HepG2 (cell line): ENCODE measurements at regions not wholly inside any gene's neighbourhood (a gene's known extent, or its start where the extent isn't known, plus 50 kb on each side); places are given as distances from the start of the nearest gene placed in this dataset.

ENCODE experiments used
- ATAC-seq: fragments of 200-7000 bp; cut with Tn5 transposase; 3 replicates; pipeline ENCODE4 v1.9.1; 2020; ENCODE audit warnings: mild to moderate bottlenecking, moderate library complexity
- BruUV-seq: library from RNA; stranded (reverse); fragments of 400-500 nt; replicated peaks from 2 replicates; lab custom pipeline; 2021; lab: Mats Ljungman, UMichigan
- CTCF ChIA-PET: fragments of 300-600 bp; formaldehyde crosslinking; extraction: SDS; loops from one replicate; lab custom pipeline; 2021; ENCODE audit warnings: low total read pairs, inconsistent platforms, low intra/inter-chr PET ratio; lab: Yijun Ruan, JAX
- POLR2A ChIA-PET: fragments of 350-600 bp; sonication (Branson Sonifier 250); formaldehyde crosslinking; loops from one replicate; lab custom pipeline; 2020; ENCODE audit warnings: antibody characterized with exemption, inconsistent platforms; lab: Yijun Ruan, JAX
- DNase-seq: peaks from one replicate; pipeline ENCODE4 v3.0.0-alpha.2; 2015; ENCODE audit warnings: low spot score
- FAIRE-seq: peaks from 3 replicates; lab custom pipeline; 2011; peaks lifted over from hg19 to GRCh38; lab: Jason Lieb, UNC
- H2AFZ ChIP-seq: one replicate; pipeline ENCODE4 v1.6.1; 2011; ENCODE audit warnings: low read length, inconsistent platforms
- H3K27ac ChIP-seq: fragments of 300-600 bp; 3 replicates; pipeline ENCODE4 v1.8.0; 2011; ENCODE audit warnings: mixed run types, mild to moderate bottlenecking, mixed read lengths, low read length, inconsistent platforms; ENCODE audit not compliant: insufficient read depth; ENCODE audit errors: extremely low read length
- H3K27me3 ChIP-seq, 2 experiments: fragments of 200-600 bp in 1 of 2; 2 replicates in 1 of 2; 3 replicates in 1 of 2; pipeline versions ENCODE4 v1.6.0 to v1.8.0; 2011; ENCODE audit warnings: low read length in 2 of 2, mild to moderate bottlenecking in 2 of 2, moderate library complexity in 2 of 2, inconsistent platforms in 1 of 2; ENCODE audit not compliant: insufficient read depth in 2 of 2, control insufficient read depth in 1 of 2
- H3K36me3 ChIP-seq, 2 experiments: fragments of 200-600 bp in 1 of 2; replicated peaks in 1 of 2; 2 replicates in 1 of 2; 3 replicates in 1 of 2; pipeline versions ENCODE4 v1.5.1 to v1.8.0; 2011; ENCODE audit warnings: low read length in 2 of 2, inconsistent platforms in 1 of 2; ENCODE audit not compliant: insufficient read depth in 2 of 2, control insufficient read depth in 1 of 2
- H3K4me1 ChIP-seq: 2 replicates; pipeline ENCODE4 v1.5.1; 2012; ENCODE audit warnings: low read length, inconsistent platforms; ENCODE audit not compliant: insufficient read depth
- H3K4me2 ChIP-seq: 2 replicates; pipeline ENCODE4 v1.6.0; 2011; ENCODE audit warnings: low read depth, low read length, inconsistent platforms
- H3K4me3 ChIP-seq, 3 experiments: fragments of 200-600 bp in 1 of 3; sonication (generic), shearing (Covaris generic) in 1 of 3; replicated peaks in 1 of 3; 2 replicates each; pipeline ENCODE4 v1.5.1; 2011 to 2016; ENCODE audit warnings: low read length in 3 of 3, inconsistent platforms in 2 of 3, low read depth in 2 of 3, mild to moderate bottlenecking in 2 of 3, control low read depth in 1 of 3, mixed read lengths in 1 of 3; ENCODE audit not compliant: insufficient read depth in 1 of 3
- H3K79me2 ChIP-seq: one replicate; pipeline ENCODE4 v1.6.1; 2011; ENCODE audit warnings: low read length, inconsistent platforms; ENCODE audit not compliant: insufficient read depth
- H3K9ac ChIP-seq: 2 replicates; pipeline ENCODE4 v1.6.0; 2011; ENCODE audit warnings: mild to moderate bottlenecking, low read depth, low read length, inconsistent platforms; ENCODE audit not compliant: insufficient read depth
- H3K9me3 ChIP-seq: 2 replicates; pipeline ENCODE4 v1.5.1; 2012; ENCODE audit warnings: mild to moderate bottlenecking, low read length
- H4K20me1 ChIP-seq: 2 replicates; pipeline ENCODE4 v1.6.0; 2011; ENCODE audit warnings: inconsistent platforms, mild to moderate bottlenecking, low read length, moderate library complexity; ENCODE audit not compliant: insufficient read depth
- ATF6 ChIP-seq: sonication (generic); formaldehyde crosslinking; conservative IDR thresholded peaks from 2 replicates; pipeline ENCODE4 v1.4.0; 2020; ENCODE audit warnings: missing genetic modification reagents
- MATR3 ChIP-seq: sonication (generic); formaldehyde crosslinking; IDR thresholded peaks from 2 replicates; pipeline ENCODE4 v1.4.0; 2020; ENCODE audit warnings: missing genetic modification reagents
- MXD4 ChIP-seq: IDR thresholded peaks from 2 replicates; pipeline ENCODE4 v1.6.1; 2016; ENCODE audit warnings: mild to moderate bottlenecking, missing biosample characterization, missing genetic modification reagents
- NR2F1 ChIP-seq, 2 experiments: fragments of 450-650 bp in 1 of 2; formaldehyde crosslinking in 1 of 2; IDR thresholded peaks; 2 replicates each; pipeline versions ENCODE4 v1.5.0 to v1.6.1; 2016 to 2020; ENCODE audit warnings: mild to moderate bottlenecking in 1 of 2, missing compliant biosample characterization in 1 of 2, missing genetic modification reagents in 1 of 2, moderate library complexity in 1 of 2
- SNAPC5 ChIP-seq: sonication (generic); formaldehyde crosslinking; IDR thresholded peaks from 2 replicates; pipeline ENCODE4 v1.8.1; 2023; ENCODE audit warnings: mild to moderate bottlenecking, missing genetic modification reagents, borderline replicate concordance
- YEATS2 ChIP-seq: sonication (generic); formaldehyde crosslinking; IDR thresholded peaks from 2 replicates; pipeline ENCODE4 v1.4.0; 2020; ENCODE audit warnings: missing genetic modification reagents, borderline replicate concordance
- ZC3H13 ChIP-seq: sonication (generic); formaldehyde crosslinking; IDR thresholded peaks from 2 replicates; pipeline ENCODE4 v1.8.1; 2023; ENCODE audit warnings: mild to moderate bottlenecking, missing genetic modification reagents, moderate library complexity
- ZFP62 ChIP-seq: sonication (generic); formaldehyde crosslinking; IDR thresholded peaks from 2 replicates; pipeline ENCODE4 v1.4.0; 2020; ENCODE audit warnings: missing genetic modification reagents
- ZHX2 ChIP-seq, 2 experiments: sonication (generic) in 1 of 2; formaldehyde crosslinking in 1 of 2; IDR thresholded peaks; 2 replicates each; pipeline versions ENCODE4 v1.6.1 to v1.9.0; 2014 to 2022; ENCODE audit warnings: antibody characterized with exemption in 1 of 2, borderline replicate concordance in 1 of 2, inconsistent platforms in 1 of 2, low read depth in 1 of 2, missing genetic modification reagents in 1 of 2
- ZNF672 ChIP-seq: sonication (generic); formaldehyde crosslinking; IDR thresholded peaks from 2 replicates; pipeline ENCODE4 v1.8.1; 2022; ENCODE audit warnings: missing genetic modification reagents
- in situ Hi-C: cut with HindIII; loops from 2 replicates; pipeline ENCODE4 v1.10.0; 2017; ENCODE audit warnings: low pct_unique_long_range_greater_than_20kb; ENCODE audit not compliant: extremely low pct_ligation_motif_present
- intact Hi-C: fragments of 100-400 bp; cut with micrococcal nuclease; formaldehyde crosslinking; loops from one replicate; pipeline ENCODE4 v1.10.0; 2022; ENCODE audit not compliant: unreplicated experiment

- H3K27ac ChIP-seq = no peak overlapping the region
- in situ Hi-C loops = no loop called here
- H4K20me1 ChIP-seq = no peaks in the 10 kb centered on the region
- ChIA-PET CTCF (no interaction called here), POLR2A (no interaction called here)
- H3K79me2 ChIP-seq = no peaks in the 10 kb centered on the region
- no peak overlapping the region for H2AFZ ChIP-seq
- no peak overlapping the region for H3K4me3 ChIP-seq
- no peaks in the 10 kb centered on the region for H3K9me3 ChIP-seq
- intact Hi-C loops = no loop called here
- FAIRE-seq (no peak), ATAC-seq (no peak), DNase-seq (no peak)
- no peaks in the 10 kb centered on the region for H3K27me3 ChIP-seq
- no peaks in the 10 kb centered on the region for H3K4me1 ChIP-seq
- H3K9ac ChIP-seq = no peak overlapping the region
- no TSS peak for BruUV-seq
- H3K4me2 ChIP-seq = no peak overlapping the region
- no peaks in the 10 kb centered on the region for H3K36me3 ChIP-seq
- TF ChIP-seq YEATS2 = no peak
- TF ChIP-seq ATF6 = no peak
- no peak for TF ChIP-seq NR2F1 (CRISPR knock-in tag; IDR thresholded peaks at IDR 0.05)
- TF ChIP-seq ZNF672 (CRISPR knock-in tag) = no peak
- no peak for TF ChIP-seq ZHX2 (IDR thresholded peaks at IDR 0.05; ENCODE audit: low read depth)
- no peak for TF ChIP-seq ZHX2 (CRISPR knock-in tag; IDR thresholded peaks at IDR 0.05; ENCODE audit: borderline replicate concordance)
- no peak for TF ChIP-seq ZFP62 (CRISPR knock-in tag)
- TF ChIP-seq MXD4 (CRISPR knock-in tag) = no peak
- no peak for TF ChIP-seq ZC3H13 (CRISPR knock-in tag)
- no peak for TF ChIP-seq SNAPC5 (CRISPR knock-in tag)
- TF ChIP-seq MATR3 = no peak
Observed at GRCh38 chr6:113540466-113540865, 316.7 kb upstream of the MARCKS start.
